NCI-H2081 (cell line): ENCODE measurements at regions not wholly inside any gene's neighbourhood (a gene's known extent, or its start where the extent isn't known, plus 50 kb on each side); places are given as distances from the start of the nearest gene placed in this dataset.
"Not testable (repeated sequence)": the region's sequence is repeated elsewhere in the genome, so short reads cannot be mapped to it uniquely, and the experiment has no call there.

Experiments used
- DNase-seq, 2 experiments: peaks; one replicate each; lab custom pipeline; 2025; lab: John Stamatoyannopoulos, UW

GRCh38 chr15:92753591-92753990 is 98.0 kb upstream of the FAM174B start:
- DNase-seq: no peak

GRCh38 chr15:92763459-92763858 is 107.9 kb upstream of the FAM174B start:
- no peak for DNase-seq

GRCh38 chr15:92768131-92768530 is 112.6 kb upstream of the FAM174B start:
- DNase-seq: not testable (repeated sequence)

GRCh38 chr15:92770641-92771040 is 115.1 kb upstream of the FAM174B start:
- no peak for DNase-seq

GRCh38 chr15:92772061-92772460 is 116.5 kb upstream of the FAM174B start:
- DNase-seq: no peak

- no peak for DNase-seq
Measured at GRCh38 chr15:92772626-92773244, 117.2 kb upstream of the FAM174B start.

- no peak for DNase-seq
Measured at GRCh38 chr15:92773340-92773739, 117.8 kb upstream of the FAM174B start.

- DNase-seq: no peak
Measured at GRCh38 chr15:92779874-92780273, 120.2 kb upstream of the CHD2 start.

- peak in 1 of 2 experiments; percentile 39 for DNase-seq
Measured at GRCh38 chr15:92780843-92781242, 119.3 kb upstream of the CHD2 start.

- DNase-seq: no peak
Measured at GRCh38 chr15:92781925-92782453, 118.1 kb upstream of the CHD2 start.

- DNase-seq: no peak
Measured at GRCh38 chr15:92787116-92787515, 113.0 kb upstream of the CHD2 start.

GRCh38 chr15:92788196-92788595 is 111.9 kb upstream of the CHD2 start:
- no peak for DNase-seq

GRCh38 chr15:92788793-92789192 is 111.3 kb upstream of the CHD2 start:
- not testable (repeated sequence) for DNase-seq

GRCh38 chr15:92796161-92796611 is 103.9 kb upstream of the CHD2 start:
- DNase-seq: no peak

GRCh38 chr15:92797168-92798052 is 102.7 kb upstream of the CHD2 start:
- DNase-seq: peak; percentile 78 to 82

- no peak for DNase-seq
Measured at GRCh38 chr15:92800013-92800412, 100.1 kb upstream of the CHD2 start.

GRCh38 chr15:92800416-92801055 is 99.6 kb upstream of the CHD2 start:
- DNase-seq: not testable (repeated sequence)

- not testable (repeated sequence) for DNase-seq
Measured at GRCh38 chr15:92801056-92801773, 98.9 kb upstream of the CHD2 start.

GRCh38 chr15:92801774-92802464 is 98.2 kb upstream of the CHD2 start:
- DNase-seq: no peak

- DNase-seq: no peak
Measured at GRCh38 chr15:92803536-92803851, 96.6 kb upstream of the CHD2 start.

- no peak for DNase-seq
Measured at GRCh38 chr15:92803852-92804609, 96.1 kb upstream of the CHD2 start.
